Bronchial epithelial cell (primary cell): ENCODE measurements at regions not wholly inside any gene's neighbourhood (a gene's known extent, or its start where the extent isn't known, plus 50 kb on each side); places are given as distances from the start of the nearest gene placed in this dataset.

ENCODE experiments used
- DNase-seq: peaks from one replicate; pipeline ENCODE4 v3.0.0-alpha.2; 2010; ENCODE audit warnings: low read depth
- FAIRE-seq: peaks from 2 replicates; lab custom pipeline; 2011; peaks lifted over from hg19 to GRCh38; lab: Jason Lieb, UNC
- H3K27me3 ChIP-seq: 2 replicates; pipeline ENCODE4 v1.5.1; 2011; ENCODE audit warnings: low read length; ENCODE audit not compliant: control insufficient read depth, insufficient read depth
- H3K36me3 ChIP-seq: 2 replicates; pipeline ENCODE4 v1.5.1; 2011; ENCODE audit warnings: low read length; ENCODE audit not compliant: control insufficient read depth, insufficient read depth
- H3K4me3 ChIP-seq: 2 replicates; pipeline ENCODE4 v1.5.1; 2011; ENCODE audit warnings: mild to moderate bottlenecking, low read depth, low read length, control low read depth
- TF ChIP-seq, protein P1 (sequence below): IDR thresholded peaks from 2 replicates; pipeline ENCODE4 v1.5.1; 2011; ENCODE audit warnings: mild to moderate bottlenecking, moderate library complexity, low read length, control low read depth, inconsistent platforms; ENCODE audit not compliant: insufficient read depth, severe bottlenecking

- TF ChIP-seq, protein P1, sequence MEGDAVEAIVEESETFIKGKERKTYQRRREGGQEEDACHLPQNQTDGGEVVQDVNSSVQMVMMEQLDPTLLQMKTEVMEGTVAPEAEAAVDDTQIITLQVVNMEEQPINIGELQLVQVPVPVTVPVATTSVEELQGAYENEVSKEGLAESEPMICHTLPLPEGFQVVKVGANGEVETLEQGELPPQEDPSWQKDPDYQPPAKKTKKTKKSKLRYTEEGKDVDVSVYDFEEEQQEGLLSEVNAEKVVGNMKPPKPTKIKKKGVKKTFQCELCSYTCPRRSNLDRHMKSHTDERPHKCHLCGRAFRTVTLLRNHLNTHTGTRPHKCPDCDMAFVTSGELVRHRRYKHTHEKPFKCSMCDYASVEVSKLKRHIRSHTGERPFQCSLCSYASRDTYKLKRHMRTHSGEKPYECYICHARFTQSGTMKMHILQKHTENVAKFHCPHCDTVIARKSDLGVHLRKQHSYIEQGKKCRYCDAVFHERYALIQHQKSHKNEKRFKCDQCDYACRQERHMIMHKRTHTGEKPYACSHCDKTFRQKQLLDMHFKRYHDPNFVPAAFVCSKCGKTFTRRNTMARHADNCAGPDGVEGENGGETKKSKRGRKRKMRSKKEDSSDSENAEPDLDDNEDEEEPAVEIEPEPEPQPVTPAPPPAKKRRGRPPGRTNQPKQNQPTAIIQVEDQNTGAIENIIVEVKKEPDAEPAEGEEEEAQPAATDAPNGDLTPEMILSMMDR, result no peak
- Histone ChIP-seq H3K27me3 (no peaks in the 10 kb centered on the region), H3K36me3 (no peaks in the 10 kb centered on the region), H3K4me3 (no peak overlapping the region)
- peak; percentile 12 for DNase-seq
- no peak for FAIRE-seq
These were observed 439.6 kb downstream of the TMEM135 start for GRCh38 chr11:87477321-87477720.

- Histone ChIP-seq H3K36me3 (no peaks in the 10 kb centered on the region), H3K27me3 (no peaks in the 10 kb centered on the region), H3K4me3 (no peak overlapping the region)
- peak; percentile 94 for FAIRE-seq
- DNase-seq, result peak; percentile 90
- TF ChIP-seq, protein P1, result no peak
These were observed 435.4 kb downstream of the TMEM135 start for GRCh38 chr11:87473174-87473573.

DNA sequence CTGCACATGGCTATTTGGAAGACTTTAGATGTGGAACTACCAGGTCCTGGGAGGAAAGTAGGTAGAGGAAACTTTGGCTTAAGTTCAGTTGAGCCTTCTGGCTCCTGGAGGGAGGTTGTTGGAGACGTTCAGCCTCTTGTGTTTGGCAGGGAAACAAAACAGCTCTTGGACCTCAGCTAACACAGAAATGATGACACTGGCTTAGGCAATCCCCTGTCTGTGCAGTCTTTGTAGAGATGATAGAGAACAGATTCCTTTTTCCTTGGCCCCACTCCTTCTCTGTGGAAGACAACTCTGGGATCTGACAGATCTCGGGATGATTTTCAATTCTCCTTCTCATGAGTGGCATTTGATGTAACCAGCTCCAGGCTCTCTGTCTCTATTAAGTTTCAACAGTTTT lies 428.5 kb downstream of the TMEM135 start:
- TF ChIP-seq, protein P1, result no peak
- no peak for DNase-seq
- FAIRE-seq, result no peak
- no peaks in the 10 kb centered on the region for H3K36me3 ChIP-seq
- H3K4me3 ChIP-seq, result no peak overlapping the region
- H3K27me3 ChIP-seq, result no peaks in the 10 kb centered on the region

- TF ChIP-seq, protein P1, result no peak
- H3K4me3 ChIP-seq, result no peak overlapping the region
- no peaks in the 10 kb centered on the region for H3K27me3 ChIP-seq
- FAIRE-seq, result no peak
- no peaks in the 10 kb centered on the region for H3K36me3 ChIP-seq
- DNase-seq, result no peak
These were observed 428.0 kb downstream of the TMEM135 start for GRCh38 chr11:87465716-87466115.

DNA sequence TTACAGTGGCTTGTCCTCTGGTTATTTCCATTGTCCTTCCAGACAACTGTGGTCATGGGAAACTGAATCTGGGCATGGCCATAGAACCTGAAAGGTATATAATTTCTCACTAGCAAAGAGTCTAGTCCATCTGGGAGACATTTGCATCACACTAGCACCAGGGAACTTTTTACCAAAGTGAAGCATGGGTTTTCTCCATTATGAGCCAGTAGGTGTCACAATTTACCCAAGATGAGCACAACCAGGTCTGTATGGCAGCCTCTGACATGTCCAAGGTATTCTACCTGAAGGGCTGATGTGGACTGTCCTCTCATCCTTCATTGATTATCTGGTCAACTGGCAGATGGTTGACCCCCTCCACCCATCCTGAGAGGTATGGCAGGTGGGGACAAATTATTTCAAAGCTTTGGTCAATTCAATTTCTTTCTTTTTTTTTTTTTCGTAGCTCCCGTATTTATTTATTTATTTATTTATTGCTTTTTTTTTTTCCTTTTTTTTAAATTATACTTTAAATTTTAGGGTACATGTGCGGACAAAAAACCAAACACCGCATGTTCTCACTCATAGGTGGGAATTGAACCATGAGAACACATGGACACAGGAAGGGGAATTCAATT lies 425.9 kb downstream of the TMEM135 start:
- H3K27me3 ChIP-seq, result no peaks in the 10 kb centered on the region
- FAIRE-seq (peak; percentile 23), DNase-seq (peak; percentile 68)
- TF ChIP-seq, protein P1, result peak; percentile 68
- no peak overlapping the region for H3K4me3 ChIP-seq
- no peaks in the 10 kb centered on the region for H3K36me3 ChIP-seq

DNA sequence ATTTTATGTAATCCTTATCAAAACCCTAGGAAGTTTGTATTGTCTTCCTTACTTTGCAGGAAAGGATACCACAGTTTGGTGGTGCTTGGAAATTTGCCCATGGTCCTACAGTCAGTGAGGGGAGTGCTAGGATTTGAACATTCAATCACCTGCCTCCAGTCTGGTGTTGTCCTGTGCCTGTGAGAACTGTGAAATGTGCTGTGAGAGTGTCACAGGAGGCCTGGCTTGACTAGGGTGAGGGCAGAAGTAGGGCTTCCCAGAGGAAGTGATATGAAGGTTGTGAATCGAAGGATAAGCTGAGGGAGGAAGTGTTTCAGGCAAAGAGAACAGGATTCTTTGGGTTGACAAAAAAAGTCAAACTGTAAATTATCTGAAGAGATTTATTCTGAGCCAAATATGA lies 424.4 kb downstream of the TMEM135 start:
- FAIRE-seq (peak; percentile 7), DNase-seq (no peak)
- TF ChIP-seq, protein P1, result no peak

More for the DNA sequence above, 424.4 kb downstream of the TMEM135 start:
- Histone ChIP-seq H3K36me3 (no peaks in the 10 kb centered on the region), H3K4me3 (no peak overlapping the region), H3K27me3 (no peaks in the 10 kb centered on the region)
